Stimulated activated CD4-positive, alpha-beta T cell treated with anti-CD3 and anti-CD28 coated beads, Interleukin-15, amount 100 ng/mL, for 1 hour (primary cell): ENCODE measurements at regions not wholly inside any gene's neighbourhood (a gene's known extent, or its start where the extent isn't known, plus 50 kb on each side); places are given as distances from the start of the nearest gene placed in this dataset.

Experiments
- DNase-seq, 2 donors: peaks; one replicate each; pipeline ENCODE4 v3.0.0-alpha.2; 2020; ENCODE audit warnings: low read depth in 1 of 2, low spot score in 1 of 2

DNA sequence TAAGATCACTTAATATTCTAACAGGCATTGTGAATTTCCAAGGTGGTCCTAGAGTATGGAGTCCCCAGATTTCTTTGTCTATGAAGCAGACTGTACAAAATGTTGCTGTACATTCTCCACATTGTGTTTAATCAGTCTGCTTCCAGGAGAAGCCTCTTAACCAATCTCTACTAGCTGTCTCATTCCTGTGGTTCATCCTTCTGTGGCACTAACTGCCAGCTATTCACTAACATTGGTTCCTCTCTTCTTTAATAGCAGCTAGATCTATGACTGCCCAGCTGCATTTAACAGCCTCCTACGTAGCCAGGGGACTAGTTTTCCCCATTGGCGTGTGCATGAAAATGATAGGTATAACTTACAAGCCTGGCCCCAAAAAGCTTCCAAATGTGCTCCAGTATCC, 395.4 kb downstream of the SAMD5 start:
- DNase-seq = no peak

DNA sequence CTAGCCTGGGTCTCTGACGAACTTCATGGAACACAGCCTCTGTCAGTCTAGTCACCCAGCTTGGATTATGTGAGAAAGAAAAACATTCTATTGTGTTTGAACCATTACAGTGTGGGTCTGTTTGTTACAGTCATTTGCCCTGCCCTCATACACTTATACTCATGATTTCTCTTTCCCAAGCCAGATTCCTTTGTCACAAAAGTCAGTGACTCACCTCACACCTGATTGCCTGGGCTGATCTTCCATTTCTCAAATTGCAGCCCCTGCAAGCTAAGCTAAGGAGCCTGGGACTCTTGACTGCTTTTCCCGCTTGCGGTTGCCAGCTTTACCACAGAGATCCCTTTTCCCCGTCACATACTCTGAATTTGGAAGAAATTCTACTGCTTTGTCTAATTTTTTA, 395.9 kb downstream of the SAMD5 start:
- no peak for DNase-seq

DNA sequence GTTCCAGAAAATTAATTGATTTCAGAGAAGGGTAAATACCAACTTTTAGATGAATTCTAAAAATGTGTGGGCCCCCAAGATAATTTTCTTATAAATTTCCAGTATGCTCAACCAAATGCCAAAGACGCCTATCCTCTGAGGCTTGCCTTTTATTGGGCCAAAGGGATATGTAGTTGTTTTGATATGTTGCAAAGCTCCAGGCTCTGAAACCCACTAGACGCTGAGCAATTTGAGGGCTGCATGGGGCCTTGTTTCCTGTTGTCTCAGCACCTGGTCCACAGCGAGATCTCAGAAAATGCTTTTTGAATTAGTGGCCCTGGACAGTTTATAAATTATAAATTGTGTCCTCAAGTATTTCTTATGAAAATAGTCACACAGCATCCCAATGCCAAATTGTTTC, 397.2 kb downstream of the SAMD5 start:
- DNase-seq = no peak

DNA sequence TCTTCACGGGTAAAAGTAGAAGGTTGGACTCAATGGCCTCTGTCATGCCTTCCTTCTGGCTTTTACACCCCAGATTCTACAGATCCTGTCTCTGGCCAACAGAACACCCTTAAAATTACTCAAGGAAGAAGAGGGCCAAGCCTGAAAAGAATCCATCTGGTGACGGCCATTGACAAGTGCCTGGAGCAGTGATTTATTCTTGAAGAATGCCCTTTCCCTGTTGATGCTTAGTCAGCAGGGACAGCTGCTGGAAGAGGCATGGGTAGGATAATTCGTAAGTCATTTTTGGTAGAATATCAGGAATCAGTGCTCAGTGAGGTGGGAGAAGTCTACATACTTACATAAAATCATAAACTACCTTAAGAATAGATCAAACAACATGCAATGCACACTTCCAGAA, 397.9 kb downstream of the SAMD5 start:
- DNase-seq = no peak

DNA sequence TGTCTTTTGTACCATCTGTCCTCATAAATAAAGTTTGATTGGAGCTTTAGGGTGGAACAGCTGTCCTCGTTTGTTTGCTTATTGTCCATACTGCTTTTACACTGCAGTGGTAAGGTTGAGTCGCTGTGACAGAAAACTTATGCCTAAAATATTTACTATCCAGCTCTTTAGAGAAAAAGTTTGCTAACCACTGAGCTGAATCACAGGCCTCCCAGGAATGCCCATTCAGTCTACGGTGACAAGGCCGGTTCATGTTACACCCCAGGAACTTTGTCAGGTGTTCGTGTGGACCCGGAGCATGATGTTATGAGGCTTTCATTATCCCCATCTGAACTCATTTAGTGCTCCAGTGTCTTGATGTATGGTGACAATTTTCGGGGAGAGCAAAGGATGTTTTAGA, 401.1 kb downstream of the SAMD5 start:
- no peak for DNase-seq

DNA sequence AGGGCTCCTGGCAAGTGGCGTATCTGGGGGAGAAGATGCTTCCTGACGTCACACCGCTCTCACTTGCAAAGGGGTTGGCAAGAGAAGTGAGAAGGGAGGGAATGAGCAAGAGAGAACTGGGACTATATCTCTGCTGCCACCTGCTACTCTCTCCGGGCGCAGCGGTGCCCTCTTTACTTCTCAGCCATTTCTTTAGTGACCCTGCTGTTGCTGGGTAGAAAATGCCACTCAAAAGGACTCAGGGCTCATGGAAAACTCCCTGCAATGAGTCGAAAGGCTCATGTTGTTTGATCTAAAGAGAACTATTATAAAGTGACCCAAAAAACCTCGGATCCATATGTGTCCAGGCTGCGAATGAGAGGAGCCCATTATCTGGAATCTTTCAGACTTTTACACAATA, 401.8 kb downstream of the SAMD5 start:
- no peak for DNase-seq

DNA sequence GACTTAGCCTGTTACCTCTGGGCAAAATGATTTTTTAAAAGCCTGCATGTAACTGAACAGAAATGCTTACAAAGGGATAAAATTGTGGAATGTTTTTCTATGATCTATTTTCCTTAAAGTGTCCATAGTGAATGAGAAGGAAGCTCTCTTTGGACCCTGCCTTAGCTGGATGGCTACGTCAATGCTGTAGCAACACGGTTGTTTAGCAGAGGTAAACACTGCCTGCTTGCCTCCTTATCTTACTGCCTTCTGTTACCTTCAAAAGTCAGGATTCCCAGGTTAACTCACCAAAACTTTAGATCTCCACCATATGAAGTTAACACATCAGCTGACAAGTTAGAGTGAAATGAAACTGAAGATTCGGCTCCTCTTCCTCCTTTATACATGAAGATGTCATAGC, 402.6 kb downstream of the SAMD5 start:
- DNase-seq = no peak

DNA sequence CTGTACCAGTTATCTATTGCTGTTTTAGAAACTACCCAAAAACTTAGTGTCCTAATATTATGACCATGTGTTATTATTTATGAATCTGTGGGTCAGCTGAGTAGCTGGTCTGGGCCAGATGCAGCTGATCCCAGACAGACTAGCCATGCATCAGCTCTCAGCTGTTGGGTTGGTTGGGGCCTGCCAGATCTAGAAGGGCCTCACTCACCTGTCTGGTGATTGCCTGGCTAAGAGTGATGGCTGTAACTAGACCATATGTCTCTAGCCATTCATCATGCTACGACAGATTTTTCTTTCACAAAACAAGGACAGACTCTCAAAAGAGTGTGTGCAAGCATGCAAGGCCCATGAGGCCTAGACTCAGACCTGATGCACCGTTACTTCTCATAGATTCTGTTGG, 403.2 kb downstream of the SAMD5 start:
- no peak for DNase-seq

DNA sequence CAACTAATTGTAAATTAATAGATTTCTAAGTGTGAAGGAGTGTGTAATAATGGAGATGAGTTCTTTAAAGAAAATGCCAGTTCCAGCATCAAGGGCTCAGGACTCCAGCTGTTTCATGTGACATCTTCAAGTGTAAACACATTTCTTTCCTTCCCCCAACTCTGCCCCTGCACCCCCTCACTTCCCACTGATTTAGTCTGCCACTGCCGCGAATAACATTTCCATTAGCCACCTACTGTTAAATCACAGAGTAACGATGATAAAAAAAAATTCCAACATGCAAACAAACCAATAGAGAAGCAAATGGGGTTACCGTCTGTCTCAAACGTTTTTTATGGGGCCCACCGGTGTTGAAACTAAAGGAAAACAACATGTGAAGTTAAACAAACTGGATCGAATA, 414.3 kb downstream of the SAMD5 start:
- DNase-seq = no peak

DNA sequence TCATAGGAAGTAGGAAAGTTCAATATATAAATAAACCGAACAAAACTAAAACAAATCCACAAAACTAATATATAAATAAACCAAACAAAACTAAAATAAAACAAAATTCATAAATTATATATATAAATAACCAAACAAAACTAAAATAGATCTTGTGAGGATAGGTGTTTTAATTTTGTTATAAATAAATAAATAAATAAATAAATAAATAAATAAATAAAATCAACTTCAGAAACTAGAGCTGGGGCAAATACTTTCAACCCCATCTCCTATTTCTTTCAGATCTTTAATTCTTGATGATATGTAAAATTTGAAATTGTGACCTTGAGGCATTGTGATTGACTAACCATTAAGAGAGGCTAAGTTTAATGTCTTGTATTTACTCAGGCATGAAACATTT, 416.1 kb downstream of the SAMD5 start:
- no peak for DNase-seq

DNA sequence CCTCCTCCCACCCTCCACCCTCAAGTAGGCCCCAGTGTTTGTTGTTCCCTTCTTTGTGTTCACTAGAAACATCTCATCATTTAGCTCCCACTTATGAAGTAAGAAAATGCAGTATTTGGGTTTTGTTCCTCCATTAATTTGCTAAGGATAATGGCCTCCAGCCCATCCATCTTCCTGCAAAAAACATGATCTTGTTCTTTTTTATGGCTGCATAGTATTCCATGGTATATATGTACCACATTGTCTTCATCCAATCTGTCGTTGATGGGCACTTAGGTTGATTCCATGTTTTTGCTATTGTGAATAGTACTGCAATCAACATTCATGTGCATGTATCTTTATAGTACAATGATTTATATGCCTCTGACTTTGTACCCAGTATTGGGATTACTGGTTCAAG, 416.8 kb upstream of the SASH1 start:
- no peak for DNase-seq

DNA sequence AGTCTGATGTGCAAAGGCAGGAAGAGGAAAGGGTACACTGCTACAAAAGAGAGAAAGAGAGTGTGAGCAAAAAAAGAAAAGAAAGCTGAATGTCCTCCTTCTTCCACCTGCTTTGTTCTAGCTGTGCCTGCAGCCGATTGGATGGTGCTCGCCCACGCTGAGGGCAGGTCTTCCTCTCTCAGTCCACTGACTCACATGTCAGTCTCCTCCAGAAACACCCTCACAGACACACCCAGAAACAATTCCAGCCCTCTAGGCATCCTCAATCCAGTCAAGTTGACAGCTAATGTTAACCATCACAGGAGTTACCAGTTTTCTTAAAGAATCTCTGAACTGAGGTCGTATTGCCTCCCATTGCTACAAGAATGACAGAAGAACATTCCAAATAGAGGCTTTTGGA, 411.9 kb upstream of the SASH1 start:
- no peak for DNase-seq

DNA sequence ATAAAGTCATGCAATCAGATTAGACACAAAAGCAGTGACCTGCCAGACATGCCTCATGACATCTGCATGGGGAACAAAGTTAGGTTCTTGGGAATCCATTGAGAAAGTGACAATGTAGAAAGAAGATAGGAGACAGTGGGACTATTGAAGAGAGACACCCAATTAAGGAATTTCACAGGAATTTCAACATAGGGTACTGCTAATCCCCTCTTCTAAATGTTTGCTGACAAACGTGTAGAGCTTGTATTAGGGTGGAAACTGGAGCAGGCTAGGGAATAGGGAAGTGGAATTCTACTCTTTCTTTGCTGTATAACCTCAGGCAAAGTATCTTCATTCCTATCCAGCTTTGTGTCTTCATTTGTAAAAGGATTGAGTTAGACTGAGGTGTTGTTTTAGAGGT, 409.4 kb upstream of the SASH1 start:
- DNase-seq = no peak

DNA sequence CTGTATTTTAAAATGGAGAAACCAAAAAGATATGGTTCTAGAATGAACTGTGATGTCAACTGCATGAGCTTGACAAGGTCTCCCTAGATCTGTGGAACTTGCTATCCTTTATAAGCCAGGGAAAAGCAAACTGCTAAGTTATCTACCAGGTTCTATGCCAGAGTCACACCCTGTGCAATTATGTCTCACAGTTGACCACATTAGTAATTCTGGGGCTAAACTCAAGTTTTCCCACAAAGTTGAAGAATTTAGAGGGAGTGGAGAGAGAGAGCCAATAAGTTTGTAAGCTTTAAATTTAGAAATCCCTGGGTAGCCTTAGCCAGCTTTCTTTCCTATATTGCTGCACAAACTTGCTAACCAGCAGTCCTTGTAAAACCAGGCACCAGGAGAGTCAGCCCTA, 407.0 kb upstream of the SASH1 start:
- DNase-seq = no peak

DNA sequence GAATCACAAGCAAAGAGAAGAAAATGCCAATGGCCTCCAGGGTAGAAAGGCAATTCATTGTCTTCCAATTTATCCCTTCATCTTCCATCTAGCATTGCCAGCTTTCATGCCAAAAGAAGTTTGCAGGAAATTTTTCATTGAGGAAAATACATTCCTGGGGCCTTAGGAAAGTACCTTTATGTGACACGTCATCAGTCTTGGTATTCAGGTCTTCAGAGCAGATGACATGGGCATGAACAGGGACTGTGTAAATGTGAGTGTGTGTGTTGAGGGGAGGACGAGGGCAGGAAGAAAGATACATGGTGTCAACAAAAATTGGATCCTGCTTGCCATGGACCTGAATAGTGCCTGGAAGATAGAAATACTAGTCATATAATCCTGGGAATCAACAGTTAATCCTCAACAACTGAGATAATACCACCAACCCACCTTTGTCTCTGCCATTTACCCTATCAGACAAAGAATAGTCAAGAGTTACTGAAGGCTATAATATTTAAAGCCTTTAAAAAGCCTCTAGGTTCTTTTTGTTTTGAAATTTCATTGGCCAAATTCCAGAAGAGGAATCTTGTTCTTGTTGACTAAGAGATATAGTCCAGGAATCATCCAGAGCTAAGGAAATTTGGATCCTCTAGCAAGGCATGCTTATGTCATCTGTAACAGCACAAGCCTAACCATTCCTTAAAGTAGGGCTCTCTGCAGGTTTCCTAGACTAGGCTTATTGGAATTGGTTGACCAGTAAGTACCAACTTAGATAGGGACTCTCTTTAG, 405.8 kb upstream of the SASH1 start:
- no peak for DNase-seq

DNA sequence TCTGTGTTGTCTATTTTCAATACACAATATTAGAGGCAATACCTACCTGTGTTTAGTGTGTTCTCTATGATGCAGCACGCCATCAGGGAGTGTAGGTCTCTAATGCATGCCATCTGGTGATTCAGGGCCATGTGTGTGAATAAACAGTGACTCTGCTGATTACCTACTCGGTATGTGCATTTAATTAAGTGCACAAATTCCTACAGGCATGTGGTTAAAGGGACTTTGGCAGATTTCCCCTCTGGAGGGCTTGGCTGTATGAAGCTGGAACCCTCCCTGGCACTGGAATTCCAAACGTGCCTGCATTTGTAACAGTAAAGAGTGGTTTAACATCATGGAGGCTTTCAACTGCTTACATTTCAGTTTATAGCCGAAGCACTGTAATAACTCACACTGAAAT, 401.5 kb upstream of the SASH1 start:
- no peak for DNase-seq

DNA sequence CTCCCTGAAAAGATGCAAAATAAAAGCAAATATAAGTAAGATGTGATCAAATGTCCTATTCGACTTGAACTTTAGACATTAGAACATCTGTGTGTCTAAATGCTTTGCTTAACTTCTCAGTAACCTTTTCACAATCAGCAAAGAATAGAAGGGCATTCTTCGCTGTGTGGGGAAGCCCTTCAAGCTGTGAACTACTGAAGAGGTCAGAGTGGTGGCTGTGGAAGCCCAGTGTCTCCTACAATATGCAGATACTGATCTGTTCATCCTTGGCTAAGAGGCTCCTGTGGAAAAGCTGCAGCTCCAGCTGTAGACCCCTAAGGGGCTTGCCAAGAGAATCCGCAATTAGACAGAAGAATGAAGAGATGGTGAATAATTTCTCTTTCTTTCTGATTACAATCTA, 400.3 kb upstream of the SASH1 start:
- no peak for DNase-seq

DNA sequence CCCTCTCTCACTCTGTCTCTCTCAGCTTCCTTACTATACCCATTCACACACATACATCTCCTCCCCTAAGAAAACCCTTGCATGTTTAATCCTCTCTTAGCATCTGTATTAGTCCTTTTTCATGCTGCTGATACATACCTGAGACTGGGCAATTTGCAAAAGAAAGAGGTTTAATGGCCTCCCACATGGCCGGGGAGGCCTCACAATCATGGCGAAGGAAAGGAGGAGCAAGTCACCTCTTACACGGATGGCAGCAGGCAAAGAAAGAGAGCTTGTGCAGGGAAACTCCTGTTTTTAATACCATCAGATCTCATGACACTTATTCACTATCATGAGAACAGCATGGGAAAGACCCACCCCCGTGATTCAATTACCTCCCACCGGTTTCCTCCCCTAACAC, 398.5 kb upstream of the SASH1 start:
- no peak for DNase-seq

DNA sequence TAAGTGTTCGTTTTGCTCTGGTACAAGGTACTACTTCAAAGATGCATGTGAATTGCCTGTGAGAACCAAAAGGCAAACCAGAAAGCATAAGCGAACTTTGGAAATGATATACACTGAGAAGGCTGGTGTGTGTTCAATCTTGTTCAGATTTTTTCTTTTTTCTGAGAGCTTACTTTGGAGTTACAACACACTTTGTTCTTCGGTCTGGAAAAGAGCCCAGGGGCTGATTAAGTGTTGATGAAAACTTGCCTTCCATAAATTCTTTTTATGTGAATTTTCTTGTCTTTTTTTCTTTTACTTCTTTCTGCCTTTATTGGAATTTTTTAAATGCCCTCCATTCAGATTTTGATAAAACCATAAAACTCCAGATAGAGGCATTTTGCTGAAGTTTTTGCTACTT, 395.1 kb upstream of the SASH1 start:
- no peak for DNase-seq

DNA sequence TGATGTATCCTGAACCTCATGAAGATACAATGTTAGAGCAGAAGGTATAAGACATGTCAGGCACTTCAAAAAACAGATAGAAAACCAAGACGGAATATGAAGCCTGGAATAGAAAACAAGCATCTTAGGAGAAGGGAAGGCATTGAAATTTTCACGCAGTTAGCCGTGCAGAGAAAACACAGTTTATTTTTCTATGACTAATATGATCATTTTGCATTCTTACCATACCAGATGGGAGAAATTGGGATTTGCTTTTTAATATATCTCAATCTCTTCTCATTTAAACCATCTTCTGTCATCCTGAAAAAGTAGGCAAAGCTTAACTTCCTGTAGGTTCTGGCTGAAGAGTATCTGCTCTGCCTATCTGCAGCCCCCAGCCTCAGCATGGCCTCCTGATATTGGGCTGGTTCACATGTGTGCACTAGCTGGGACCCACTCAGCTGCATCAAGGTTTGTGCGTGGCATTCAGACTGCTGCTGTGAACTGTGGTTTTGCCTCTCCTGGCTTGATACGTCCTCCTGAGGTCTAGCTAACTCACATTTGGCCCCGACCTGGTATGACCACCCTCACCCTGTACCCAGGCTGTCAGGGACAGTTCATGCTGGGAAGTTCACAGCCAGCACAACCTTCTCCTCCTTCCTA, 392.5 kb upstream of the SASH1 start:
- DNase-seq = no peak

DNA sequence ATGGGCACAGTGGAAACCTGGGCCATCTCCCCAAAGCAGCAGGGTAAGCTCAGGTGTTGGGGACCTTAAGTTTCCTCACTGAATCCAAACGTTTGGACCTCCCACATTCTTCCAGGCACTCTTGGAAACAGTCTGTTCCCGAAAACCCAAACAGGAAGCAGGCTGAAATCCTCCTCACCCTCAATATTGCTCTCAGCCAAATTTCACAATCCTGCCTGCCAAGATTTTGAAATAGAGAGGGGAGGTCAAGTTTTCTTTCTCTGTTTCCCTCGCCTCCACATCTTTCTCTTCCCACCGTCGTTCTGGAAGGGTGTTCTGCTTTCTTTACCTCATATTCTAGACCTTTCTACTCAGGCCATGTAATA, 392.0 kb upstream of the SASH1 start:
- no peak for DNase-seq

DNA sequence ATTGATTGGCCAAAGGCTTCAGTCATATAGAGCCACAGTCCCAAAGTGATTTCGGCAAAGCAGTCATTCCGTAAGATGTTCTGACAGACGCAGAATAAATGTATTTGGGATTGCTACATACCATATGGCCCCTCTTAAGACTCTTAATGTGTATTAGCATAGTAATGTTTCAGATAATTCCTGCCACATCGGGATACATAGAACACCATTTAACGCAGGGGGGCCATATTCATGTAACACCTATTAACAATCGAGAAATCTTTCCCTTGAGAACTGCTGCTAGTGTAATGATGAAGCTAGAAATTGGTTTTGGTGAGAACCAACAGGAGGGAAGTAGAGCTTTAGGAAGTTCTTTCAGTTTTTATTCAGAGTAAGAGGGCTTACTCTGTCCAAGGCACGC, 390.9 kb upstream of the SASH1 start:
- DNase-seq = no peak

DNA sequence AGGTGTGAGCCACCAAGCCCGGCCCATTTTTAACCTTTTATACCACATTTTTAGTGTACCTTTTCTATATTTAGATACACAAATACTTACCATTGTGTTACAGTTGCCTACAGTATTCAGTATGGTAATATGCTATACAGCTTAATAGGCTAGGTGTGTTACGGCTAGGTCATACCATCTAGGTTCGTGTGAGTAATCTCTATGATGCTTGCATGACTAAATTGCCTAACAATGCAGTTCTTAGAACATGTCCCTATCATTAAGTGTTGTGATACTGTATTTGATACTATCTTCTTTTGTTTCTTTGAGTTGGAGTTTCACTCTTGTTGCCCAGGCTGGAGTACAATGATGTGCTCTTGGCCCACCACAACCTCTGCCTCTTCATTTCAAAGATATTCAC, 387.7 kb upstream of the SASH1 start:
- no peak for DNase-seq
